HPDE6-E6E7 (cell line): ENCODE measurements at regions not wholly inside any gene's neighbourhood (a gene's known extent, or its start where the extent isn't known, plus 50 kb on each side); places are given as distances from the start of the nearest gene placed in this dataset.

ENCODE experiments used
- DNase-seq: peaks from one replicate; pipeline ENCODE4 v3.0.0; 2011; ENCODE audit warnings: missing footprints; ENCODE audit errors: extremely low spot score

DNA sequence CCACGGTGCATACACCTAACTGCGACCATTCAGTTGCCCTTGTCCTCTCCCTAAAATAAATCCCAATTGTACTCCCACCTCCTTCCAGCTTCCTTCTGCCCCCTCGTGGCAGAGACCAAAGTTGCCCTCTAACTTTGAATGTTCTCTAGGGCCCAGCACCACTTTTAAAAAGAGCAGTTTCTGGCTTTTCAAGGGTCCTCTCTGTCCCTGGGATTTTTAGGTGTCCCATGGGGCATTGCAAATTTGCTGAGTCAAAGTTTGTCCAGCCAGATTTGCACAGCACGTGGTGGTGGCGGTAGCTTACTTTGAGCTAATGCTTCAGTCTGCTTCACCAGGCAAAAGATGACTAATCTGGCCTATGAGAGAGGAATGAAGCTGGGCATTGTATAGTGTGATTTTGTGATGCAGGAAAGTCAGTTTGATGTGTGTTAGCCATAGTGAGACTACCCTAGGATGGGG, 100.2 kb downstream of the PERP start:
- no peak for DNase-seq

- no peak for DNase-seq
Measured at GRCh38 chr6:138008791-138009190, 98.4 kb downstream of the PERP start.

DNA sequence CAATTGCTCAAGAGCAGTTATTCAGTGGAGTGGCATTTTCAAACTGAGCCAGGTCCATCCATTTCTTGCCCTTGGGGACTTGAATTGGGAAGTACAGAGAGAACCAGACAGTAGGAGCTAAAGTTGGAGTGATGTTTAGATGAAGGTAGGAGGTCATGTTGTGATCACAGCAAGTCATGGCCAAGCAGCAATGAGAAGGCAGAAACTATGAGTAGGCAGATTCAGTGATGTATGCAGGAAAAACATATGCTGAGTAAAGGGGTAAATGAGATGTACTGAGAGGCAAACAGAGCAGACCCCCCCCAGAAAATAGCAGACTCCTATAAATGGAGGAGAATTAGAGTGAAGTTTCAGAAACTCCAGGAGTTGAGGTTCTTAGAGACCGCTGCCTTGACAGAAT, 95.8 kb downstream of the PERP start:
- DNase-seq: no peak

- DNase-seq: no peak
Measured at GRCh38 chr6:138012682-138013081, 94.5 kb downstream of the PERP start.

GRCh38 chr6:138013959-138014358, 93.3 kb downstream of the PERP start:
- no peak for DNase-seq

GRCh38 chr6:138017166-138017757, 90.0 kb downstream of the PERP start:
- no peak for DNase-seq

GRCh38 chr6:138018297-138018696, 88.9 kb downstream of the PERP start:
- DNase-seq: no peak

DNA sequence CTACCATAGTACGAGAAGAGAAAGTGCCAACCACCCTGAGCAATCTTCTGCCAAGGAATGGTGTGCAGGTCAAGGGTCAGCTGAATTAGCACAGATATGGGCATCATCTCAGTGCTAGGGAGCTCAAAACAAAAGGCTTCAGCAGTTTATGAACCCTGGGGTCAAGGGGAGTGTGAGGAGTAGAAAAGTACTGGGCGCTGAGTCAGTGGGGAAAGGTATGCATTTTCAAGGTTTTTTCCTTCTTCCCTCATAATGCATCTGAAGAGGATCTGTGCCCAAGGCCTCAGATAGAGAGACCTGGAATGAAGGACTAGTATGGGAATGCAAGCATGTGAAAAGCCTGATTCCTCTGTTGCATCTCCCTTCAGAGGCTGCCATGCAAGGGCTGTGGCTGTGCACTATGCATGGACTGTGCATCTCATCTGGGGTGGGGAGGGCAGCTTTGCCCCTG, 81.7 kb downstream of the PERP start:
- DNase-seq: no peak

DNA sequence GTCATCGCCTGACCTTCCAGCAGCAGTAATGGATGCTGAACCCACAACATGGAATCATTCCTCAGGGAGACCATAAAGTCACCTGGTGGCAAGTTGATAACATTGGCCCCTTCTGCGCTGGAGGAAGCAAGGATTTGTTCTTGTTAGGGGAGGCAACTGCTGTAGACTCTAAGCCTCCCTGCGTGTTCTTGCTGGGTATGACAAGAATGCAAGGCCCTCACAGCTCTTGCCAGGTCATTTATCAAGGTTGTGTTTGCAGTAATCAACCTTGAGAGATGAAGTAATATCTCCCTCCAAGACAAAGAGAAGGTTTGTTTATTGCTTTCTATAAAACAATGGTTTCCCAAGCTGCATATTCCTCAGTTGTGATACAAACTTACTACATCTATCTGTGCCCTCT, 80.9 kb downstream of the PERP start:
- no peak for DNase-seq

DNA sequence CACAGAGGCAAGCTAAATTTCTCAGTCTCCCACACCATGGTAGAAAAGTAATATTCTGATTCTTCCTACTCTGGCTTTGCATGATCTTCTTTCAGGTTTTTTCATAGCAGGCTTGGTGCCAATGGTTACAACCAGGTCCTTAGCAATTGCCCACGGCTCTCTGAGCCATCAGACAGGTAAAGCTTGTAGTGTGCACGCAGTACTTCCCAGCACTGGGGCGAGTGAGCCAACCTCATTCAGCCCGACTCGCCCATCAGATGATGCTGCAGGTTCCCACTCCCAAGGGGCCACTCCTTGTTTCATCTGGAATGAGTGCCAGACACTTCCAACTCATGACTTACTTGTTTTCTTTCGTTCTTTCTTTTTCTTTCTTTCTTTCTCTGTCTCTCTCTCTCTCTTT, 78.3 kb downstream of the PERP start:
- peak; percentile 49 for DNase-seq

GRCh38 chr6:138030872-138031271, 76.3 kb downstream of the PERP start:
- no peak for DNase-seq

GRCh38 chr6:138031417-138031816, 75.8 kb downstream of the PERP start:
- DNase-seq: peak; percentile 48

- DNase-seq: peak; percentile 45
Measured at GRCh38 chr6:138031850-138032249, 75.4 kb downstream of the PERP start.

DNA sequence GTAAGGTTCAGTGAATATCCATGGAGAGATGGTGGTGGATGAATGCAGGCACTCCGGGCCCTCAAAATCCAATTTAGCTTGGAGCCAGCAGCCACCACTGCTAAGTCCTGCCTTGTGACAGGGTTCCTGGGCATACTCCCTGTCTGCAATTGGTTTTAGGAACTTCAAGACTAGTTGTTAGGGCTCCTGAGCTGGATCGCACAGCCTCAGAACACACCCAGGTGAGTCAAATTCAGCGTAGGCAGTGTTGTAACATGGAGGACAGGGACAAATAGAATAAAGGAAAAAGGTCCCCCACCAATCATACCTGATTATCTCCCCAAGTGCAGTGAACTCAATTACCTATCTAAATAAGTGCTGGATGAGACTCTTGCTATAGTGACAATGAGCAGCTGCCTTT, 74.6 kb downstream of the PERP start:
- no peak for DNase-seq

- no peak for DNase-seq
Measured at GRCh38 chr6:138034229-138034628, 73.0 kb downstream of the PERP start.

DNA sequence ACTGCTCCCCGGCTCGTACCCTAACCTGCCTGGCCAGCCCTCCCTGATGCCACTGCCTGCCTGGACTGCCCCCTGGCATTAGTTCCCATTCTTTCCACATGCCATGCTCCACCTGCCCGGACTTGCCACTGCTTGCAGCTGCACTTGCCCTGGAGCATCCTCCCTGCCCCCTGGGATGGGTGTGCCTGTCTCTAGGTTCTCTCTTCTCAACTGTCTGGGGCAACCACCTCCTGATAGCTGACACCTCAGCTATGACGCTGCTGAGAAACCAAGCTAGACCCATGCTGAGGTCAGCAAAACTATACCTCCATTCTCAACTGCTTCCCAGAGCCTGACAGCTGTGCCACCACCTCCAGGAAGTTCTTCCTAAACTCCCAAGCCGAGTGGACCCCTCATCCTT, 72.1 kb downstream of the PERP start:
- DNase-seq: peak; percentile 77

DNA sequence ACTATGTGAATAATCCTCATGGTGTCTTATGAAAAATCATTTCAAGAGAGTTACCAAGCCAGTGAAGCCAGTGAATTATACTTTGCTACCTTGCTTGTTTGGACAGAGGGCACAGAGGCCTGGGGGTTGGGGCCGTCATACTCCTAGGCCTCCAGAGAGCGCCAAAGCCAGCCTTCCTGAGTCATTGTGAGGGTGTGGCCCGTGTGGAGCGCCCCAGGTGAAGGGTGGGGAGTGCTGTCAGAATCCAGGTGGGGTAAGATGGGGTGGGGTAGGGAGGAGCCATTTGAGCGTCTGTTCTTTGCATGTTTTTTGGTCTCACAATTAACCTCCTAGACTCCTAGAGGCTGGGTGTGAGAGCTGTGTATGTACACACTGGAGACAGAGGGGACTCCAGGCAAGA, 71.1 kb downstream of the PERP start:
- DNase-seq: peak; percentile 70

DNA sequence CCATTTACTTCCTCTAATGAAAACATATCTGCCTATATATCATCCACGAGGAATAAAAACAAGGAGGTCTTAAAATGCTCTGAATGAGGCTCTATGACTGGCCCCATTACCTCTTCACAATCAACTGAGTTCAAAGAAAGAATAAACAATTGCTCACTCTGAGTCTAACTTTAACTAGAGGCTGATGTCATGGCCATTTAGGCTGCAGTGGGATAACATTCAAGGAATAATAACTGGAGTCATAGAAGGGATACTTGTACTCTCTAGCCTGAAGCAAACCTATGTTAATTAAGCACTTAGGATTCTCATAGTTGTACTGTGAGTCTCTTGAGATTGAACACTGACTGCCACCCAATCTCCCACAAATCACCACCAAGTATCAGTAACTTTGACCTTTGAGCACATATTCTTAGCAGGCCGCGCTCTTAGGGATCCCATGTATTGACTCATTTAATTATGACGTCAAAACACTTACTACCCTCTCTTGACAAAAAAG, 70.2 kb downstream of the PERP start:
- no peak for DNase-seq

GRCh38 chr6:138038142-138038870, 68.9 kb downstream of the PERP start:
- DNase-seq: no peak
